Cardiac muscle cell (in vitro differentiated cells and primary cell): ENCODE measurements at regions not wholly inside any gene's neighbourhood (a gene's known extent, or its start where the extent isn't known, plus 50 kb on each side); places are given as distances from the start of the nearest gene placed in this dataset.

Source experiments
- DNase-seq, 2 donors: peaks; one replicate each; pipeline versions ENCODE4 v3.0.0 to v3.0.0-alpha.2; 2010 to 2017; ENCODE audit warnings: low read depth in 1 of 2, low spot score in 1 of 2
- H3K27ac ChIP-seq: fragments of 200-600 bp; sonication (generic); 2 replicates; pipeline ENCODE4 v1.5.1; 2016
- H3K27me3 ChIP-seq: fragments of 200-600 bp; sonication (generic); 2 replicates; pipeline ENCODE4 v1.6.0; 2016; ENCODE audit warnings: control low read depth
- H3K36me3 ChIP-seq: fragments of 200-600 bp; sonication (generic); 2 replicates; pipeline ENCODE4 v1.5.1; 2016; ENCODE audit warnings: control low read depth
- H3K4me1 ChIP-seq: fragments of 200-600 bp; sonication (generic); 2 replicates; pipeline ENCODE4 v1.8.1; 2017; ENCODE audit warnings: low read depth, mild to moderate bottlenecking, mixed run types
- H3K4me3 ChIP-seq: fragments of 200-600 bp; sonication (generic); 2 replicates; pipeline ENCODE4 v1.5.1; 2016; ENCODE audit warnings: mild to moderate bottlenecking
- H3K9me3 ChIP-seq: fragments of 200-600 bp; sonication (generic); 2 replicates; pipeline ENCODE4 v1.5.1; 2017; ENCODE audit warnings: low read depth, mild to moderate bottlenecking, control low read depth
- TF ChIP-seq, protein P1 (sequence below): IDR thresholded peaks from 2 replicates; pipeline ENCODE4 v1.5.1; 2012; ENCODE audit warnings: low read depth, mild to moderate bottlenecking, low read length

- Histone ChIP-seq H3K9me3 (no peaks in the 10 kb centered on the region), H3K27me3 (peaks cover 7% of the 10 kb centered on the region), H3K4me3 (no peak overlapping the region), H3K4me1 (no peaks in the 10 kb centered on the region), H3K36me3 (no peaks in the 10 kb centered on the region), H3K27ac (no peak overlapping the region)
- DNase-seq: no peak
- TF ChIP-seq, protein P1, sequence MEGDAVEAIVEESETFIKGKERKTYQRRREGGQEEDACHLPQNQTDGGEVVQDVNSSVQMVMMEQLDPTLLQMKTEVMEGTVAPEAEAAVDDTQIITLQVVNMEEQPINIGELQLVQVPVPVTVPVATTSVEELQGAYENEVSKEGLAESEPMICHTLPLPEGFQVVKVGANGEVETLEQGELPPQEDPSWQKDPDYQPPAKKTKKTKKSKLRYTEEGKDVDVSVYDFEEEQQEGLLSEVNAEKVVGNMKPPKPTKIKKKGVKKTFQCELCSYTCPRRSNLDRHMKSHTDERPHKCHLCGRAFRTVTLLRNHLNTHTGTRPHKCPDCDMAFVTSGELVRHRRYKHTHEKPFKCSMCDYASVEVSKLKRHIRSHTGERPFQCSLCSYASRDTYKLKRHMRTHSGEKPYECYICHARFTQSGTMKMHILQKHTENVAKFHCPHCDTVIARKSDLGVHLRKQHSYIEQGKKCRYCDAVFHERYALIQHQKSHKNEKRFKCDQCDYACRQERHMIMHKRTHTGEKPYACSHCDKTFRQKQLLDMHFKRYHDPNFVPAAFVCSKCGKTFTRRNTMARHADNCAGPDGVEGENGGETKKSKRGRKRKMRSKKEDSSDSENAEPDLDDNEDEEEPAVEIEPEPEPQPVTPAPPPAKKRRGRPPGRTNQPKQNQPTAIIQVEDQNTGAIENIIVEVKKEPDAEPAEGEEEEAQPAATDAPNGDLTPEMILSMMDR: no peak
Measured at GRCh38 chr16:5446623-5447240, 349.1 kb upstream of the EEF2KMT start.

DNA sequence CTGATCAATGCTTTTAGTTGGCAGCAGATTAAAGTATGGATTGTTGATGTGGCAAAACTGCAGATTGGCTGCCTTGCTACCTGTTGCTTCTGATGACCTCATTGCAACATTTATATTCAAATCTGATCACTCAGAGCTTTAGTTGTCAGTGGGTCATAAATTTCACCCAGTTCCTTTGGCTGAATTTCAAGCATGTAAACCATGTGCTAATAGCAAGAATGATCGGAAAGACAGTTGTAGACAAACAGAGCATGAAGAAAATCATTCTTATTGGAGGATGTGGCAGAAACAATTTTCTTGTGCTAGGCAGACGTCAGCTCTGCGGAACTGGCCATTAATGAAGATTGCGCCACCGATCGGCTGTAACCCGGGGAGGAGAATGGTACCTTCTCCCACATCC lies 346.6 kb upstream of the EEF2KMT start:
- H3K4me3 ChIP-seq: no peak overlapping the region
- DNase-seq: no peak
- H3K9me3 ChIP-seq: no peaks in the 10 kb centered on the region
- no peaks in the 10 kb centered on the region for H3K4me1 ChIP-seq
- TF ChIP-seq, protein P1: no peak
- H3K36me3 ChIP-seq: no peaks in the 10 kb centered on the region
- no peaks in the 10 kb centered on the region for H3K27me3 ChIP-seq
- H3K27ac ChIP-seq: no peak overlapping the region

DNA sequence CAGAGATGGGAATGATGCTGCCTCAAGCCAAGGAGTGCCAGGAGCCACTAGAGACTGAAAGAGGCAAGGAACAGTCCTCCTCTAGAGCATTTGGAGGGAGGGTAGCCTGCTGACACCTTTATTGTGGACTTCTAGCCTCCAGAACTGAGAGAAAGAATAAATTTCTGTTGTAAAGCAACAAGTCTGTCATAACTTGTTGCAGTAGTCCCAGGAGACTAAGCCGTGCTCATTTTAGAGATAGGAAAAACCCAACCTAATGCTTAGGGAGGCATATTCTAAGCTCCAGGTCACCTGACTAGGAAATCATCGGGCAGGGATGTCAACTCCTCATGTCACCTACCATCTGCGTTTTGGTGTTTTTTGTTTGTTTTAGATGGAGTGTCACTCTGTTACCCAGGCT lies 345.4 kb upstream of the EEF2KMT start:
- Histone ChIP-seq H3K4me1 (no peaks in the 10 kb centered on the region), H3K36me3 (no peaks in the 10 kb centered on the region), H3K4me3 (no peak overlapping the region), H3K9me3 (no peaks in the 10 kb centered on the region), H3K27ac (no peak overlapping the region), H3K27me3 (no peaks in the 10 kb centered on the region)
- no peak for DNase-seq
- TF ChIP-seq, protein P1: no peak

GRCh38 chr16:5442054-5442453 lies 344.5 kb upstream of the EEF2KMT start:
- Histone ChIP-seq H3K27ac (no peak overlapping the region), H3K36me3 (no peaks in the 10 kb centered on the region), H3K27me3 (no peaks in the 10 kb centered on the region), H3K9me3 (no peaks in the 10 kb centered on the region), H3K4me3 (no peak overlapping the region), H3K4me1 (no peaks in the 10 kb centered on the region)
- DNase-seq: no peak
- TF ChIP-seq, protein P1: no peak

DNA sequence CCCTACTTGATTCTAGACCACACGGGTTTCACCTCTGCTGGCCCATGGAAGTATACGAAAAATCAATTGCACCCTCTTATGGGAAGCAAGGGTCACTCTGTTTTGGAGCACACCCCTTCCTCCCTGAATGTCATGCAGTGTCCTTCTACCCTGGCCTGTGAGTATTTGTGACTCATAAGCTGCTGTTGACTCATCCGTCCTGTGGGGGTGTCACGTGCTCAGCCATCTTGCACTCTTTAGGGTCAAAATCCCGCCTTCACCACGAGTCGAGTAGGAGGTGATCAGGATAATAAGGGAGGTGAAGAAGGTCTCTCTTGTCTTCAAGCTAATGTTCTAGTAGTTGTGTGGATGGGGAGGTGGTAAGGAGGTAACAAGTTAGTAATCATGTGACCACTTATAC lies 341.0 kb upstream of the EEF2KMT start:
- Histone ChIP-seq H3K27ac (no peak overlapping the region), H3K9me3 (no peaks in the 10 kb centered on the region), H3K27me3 (no peaks in the 10 kb centered on the region), H3K4me3 (no peak overlapping the region), H3K4me1 (no peaks in the 10 kb centered on the region), H3K36me3 (no peaks in the 10 kb centered on the region)
- no peak for DNase-seq
- TF ChIP-seq, protein P1: no peak
